ENCODE measurements at regions not wholly inside any gene's neighbourhood (a gene's known extent, or its start where the extent isn't known, plus 50 kb on each side); places are given as distances from the start of the nearest gene placed in this dataset.

DNA sequence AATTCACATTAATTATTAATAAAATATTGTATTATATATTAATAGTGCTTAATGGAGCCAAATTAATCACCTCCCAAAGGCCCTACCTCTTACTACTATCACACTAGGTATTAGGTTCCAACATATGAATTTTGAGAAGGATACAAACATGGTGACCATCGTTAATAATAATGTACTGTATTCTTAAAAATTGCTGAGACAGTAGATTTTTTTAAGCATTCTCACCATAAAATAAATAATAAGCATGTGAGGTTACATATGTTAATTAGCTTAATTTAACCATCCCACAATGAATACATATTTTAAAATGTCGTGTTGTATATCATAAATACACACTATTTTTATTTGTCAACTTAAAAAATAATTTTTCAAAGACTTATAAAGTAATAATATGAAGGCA is 299.2 kb upstream of the NR5A2 start:
- DNase-seq (ENCODE audit: low spot score in 2 of 2) = no peak
- H3K4me3 ChIP-seq = no peak overlapping the region
- no peak overlapping the region for H3K27ac ChIP-seq
- H3K9me3 ChIP-seq = no peaks in the 10 kb centered on the region
- TF ChIP-seq, protein P1, sequence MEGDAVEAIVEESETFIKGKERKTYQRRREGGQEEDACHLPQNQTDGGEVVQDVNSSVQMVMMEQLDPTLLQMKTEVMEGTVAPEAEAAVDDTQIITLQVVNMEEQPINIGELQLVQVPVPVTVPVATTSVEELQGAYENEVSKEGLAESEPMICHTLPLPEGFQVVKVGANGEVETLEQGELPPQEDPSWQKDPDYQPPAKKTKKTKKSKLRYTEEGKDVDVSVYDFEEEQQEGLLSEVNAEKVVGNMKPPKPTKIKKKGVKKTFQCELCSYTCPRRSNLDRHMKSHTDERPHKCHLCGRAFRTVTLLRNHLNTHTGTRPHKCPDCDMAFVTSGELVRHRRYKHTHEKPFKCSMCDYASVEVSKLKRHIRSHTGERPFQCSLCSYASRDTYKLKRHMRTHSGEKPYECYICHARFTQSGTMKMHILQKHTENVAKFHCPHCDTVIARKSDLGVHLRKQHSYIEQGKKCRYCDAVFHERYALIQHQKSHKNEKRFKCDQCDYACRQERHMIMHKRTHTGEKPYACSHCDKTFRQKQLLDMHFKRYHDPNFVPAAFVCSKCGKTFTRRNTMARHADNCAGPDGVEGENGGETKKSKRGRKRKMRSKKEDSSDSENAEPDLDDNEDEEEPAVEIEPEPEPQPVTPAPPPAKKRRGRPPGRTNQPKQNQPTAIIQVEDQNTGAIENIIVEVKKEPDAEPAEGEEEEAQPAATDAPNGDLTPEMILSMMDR (IDR thresholded peaks at IDR 0.05) = no peak
- H3K36me3 ChIP-seq = no peaks in the 10 kb centered on the region
- intact Hi-C loops (cut with DNase I) = no loop called here
- H3K4me1 ChIP-seq = no peaks in the 10 kb centered on the region
- H3K27me3 ChIP-seq = no peaks in the 10 kb centered on the region

DNA sequence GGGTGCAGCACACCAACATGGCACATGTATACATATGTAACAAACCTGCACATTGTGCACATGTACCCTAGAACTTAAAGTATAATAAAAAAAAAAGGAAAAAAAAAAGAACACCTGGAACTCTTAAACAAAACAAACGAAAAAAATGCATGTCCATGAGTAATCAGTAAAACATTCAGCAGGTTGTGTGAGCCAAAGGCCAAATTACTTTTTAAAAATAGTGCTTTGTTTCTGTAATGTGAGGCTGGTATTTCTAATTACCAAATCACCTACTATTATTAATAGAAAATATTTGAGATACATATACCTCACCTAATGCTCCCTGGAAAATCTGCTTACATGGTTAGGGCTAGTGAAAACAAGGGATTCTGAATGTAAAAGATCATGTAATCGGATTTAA is 294.4 kb upstream of the NR5A2 start:
- intact Hi-C loops (cut with DNase I) = no loop called here
- DNase-seq (ENCODE audit: low spot score in 2 of 2) = no peak
- Histone ChIP-seq H3K27me3 (no peaks in the 10 kb centered on the region), H3K9me3 (no peaks in the 10 kb centered on the region), H3K4me3 (no peak overlapping the region), H3K36me3 (no peaks in the 10 kb centered on the region), H3K4me1 (no peaks in the 10 kb centered on the region), H3K27ac (no peak overlapping the region)
- TF ChIP-seq, protein P1 (IDR thresholded peaks at IDR 0.05) = no peak

DNA sequence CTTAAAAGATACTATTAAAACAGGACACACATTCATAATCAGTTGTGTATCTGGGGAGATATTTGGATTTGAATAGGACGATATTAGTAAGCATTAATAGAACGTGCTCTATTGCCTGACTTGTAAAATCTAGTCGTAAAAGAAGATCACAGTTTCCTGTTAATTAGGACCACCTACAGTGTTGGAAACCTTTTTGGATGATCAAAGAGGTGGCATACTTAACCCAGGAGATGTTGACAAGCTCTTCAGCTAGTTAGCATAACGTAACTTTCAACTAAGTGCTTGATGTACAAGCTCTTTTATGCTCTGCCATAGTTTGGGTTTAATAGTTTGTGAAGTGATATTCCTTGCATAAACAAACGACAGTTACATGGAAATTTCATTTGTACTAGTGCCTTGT is 293.3 kb upstream of the NR5A2 start:
- Histone ChIP-seq H3K36me3 (no peaks in the 10 kb centered on the region), H3K9me3 (no peaks in the 10 kb centered on the region), H3K4me3 (no peak overlapping the region), H3K4me1 (no peaks in the 10 kb centered on the region), H3K27me3 (no peaks in the 10 kb centered on the region), H3K27ac (no peak overlapping the region)
- intact Hi-C loops (cut with DNase I) = no loop called here
- TF ChIP-seq, protein P1 (IDR thresholded peaks at IDR 0.05) = no peak
- no peak for DNase-seq (ENCODE audit: low spot score in 2 of 2)

DNA sequence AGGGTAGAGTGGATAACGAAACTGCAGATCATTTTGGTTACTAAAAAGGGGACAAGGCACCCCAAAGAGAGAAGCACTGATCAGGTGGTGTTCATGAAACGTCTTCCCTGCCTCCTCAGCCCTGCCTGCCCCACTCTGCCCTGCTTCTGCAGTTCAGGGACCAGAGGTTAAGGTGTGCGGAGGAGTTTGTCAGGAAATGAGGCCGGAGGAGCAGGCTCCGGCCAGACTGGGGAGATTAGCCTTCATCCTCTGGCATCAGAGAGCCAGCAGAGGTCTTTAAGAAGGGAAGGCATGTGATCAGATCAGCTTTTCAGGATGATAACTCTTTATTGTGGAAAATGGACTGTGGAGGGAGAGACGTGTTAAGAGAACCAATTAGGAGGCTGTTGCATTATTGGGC is 291.9 kb upstream of the NR5A2 start:
- H3K27ac ChIP-seq = no peak overlapping the region
- intact Hi-C loops (cut with DNase I) = no loop called here
- DNase-seq (ENCODE audit: low spot score in 2 of 2) = no peak
- H3K4me1 ChIP-seq = no peaks in the 10 kb centered on the region
- no peak overlapping the region for H3K4me3 ChIP-seq
- H3K36me3 ChIP-seq = no peaks in the 10 kb centered on the region
- no peaks in the 10 kb centered on the region for H3K27me3 ChIP-seq
- TF ChIP-seq, protein P1 (IDR thresholded peaks at IDR 0.05) = no peak
- H3K9me3 ChIP-seq = no peaks in the 10 kb centered on the region

DNA sequence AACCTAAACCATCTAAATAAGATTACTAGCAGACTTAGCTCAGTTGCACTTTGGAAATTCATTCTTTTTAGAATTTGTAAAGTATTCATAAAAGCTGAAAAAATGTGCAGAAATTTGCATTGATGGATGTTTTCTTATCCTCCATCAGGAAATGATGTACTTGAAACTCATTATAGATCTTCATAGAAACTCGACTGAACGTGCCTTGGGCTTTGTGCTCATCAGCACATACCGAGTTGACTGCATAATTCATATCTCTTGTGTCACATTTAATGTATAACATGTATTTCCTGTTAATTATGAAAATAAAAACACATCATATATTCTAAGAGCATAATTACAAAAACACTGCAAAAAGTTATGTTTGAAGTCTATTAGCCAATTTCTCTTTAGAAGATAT is 290.9 kb upstream of the NR5A2 start:
- H3K4me3 ChIP-seq = no peak overlapping the region
- no peak for DNase-seq (ENCODE audit: low spot score in 2 of 2)
- no peaks in the 10 kb centered on the region for H3K27me3 ChIP-seq
- TF ChIP-seq, protein P1 (IDR thresholded peaks at IDR 0.05) = no peak
- no peaks in the 10 kb centered on the region for H3K36me3 ChIP-seq
- no peak overlapping the region for H3K27ac ChIP-seq
- intact Hi-C loops (cut with DNase I) = no loop called here
- H3K4me1 ChIP-seq = no peaks in the 10 kb centered on the region
- H3K9me3 ChIP-seq = no peaks in the 10 kb centered on the region

DNA sequence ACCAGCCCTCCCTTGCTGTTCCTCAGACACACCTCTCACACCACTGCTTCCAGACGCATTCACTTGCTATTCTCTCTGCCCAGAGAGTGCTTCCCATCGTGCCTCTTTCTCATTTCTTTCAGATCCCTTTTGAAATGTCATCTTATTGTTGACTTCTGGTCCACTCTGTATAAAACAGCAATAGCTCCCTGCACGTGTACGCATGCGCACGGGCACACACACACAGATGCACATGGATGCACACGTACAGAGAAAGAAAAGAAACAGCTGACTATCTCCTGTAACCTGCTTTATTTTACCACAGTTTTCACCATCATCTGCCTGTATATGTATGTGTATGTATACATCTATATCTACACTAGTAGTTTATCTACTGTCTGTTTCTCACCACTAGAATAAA is 285.9 kb upstream of the NR5A2 start:
- no peaks in the 10 kb centered on the region for H3K27me3 ChIP-seq
- no peak overlapping the region for H3K27ac ChIP-seq
- H3K9me3 ChIP-seq = no peaks in the 10 kb centered on the region
- H3K4me1 ChIP-seq = no peaks in the 10 kb centered on the region
- intact Hi-C loops (cut with DNase I) = no loop called here
- no peak overlapping the region for H3K4me3 ChIP-seq
- TF ChIP-seq, protein P1 (IDR thresholded peaks at IDR 0.05) = no peak
- no peaks in the 10 kb centered on the region for H3K36me3 ChIP-seq
- DNase-seq (ENCODE audit: low spot score in 2 of 2) = no peak

Measured in ascending aorta (tissue), 2 donors.